ENCODE measurements at regions not wholly inside any gene's neighbourhood (a gene's known extent, or its start where the extent isn't known, plus 50 kb on each side); places are given as distances from the start of the nearest gene placed in this dataset.

DNA sequence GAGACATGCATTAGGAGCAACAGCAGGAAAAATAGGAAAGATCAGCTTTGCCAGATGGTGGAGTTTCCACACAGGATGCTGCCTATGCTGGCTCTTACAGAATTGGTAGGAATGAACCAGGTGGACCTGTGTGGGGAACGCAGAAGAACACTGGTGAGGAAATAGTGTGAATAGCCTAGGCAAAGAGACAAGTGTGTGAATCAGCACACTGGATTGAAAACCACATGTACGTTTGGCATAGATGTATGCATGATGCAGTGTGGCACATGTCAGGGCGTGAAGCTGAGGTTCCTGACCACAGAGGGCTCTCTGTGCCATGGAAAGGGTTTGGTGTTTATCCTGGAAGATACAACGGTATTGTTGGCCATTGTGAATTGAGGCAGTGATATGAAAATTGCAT is 156.5 kb upstream of the SLC10A2 start:
- 79 to 85% methylated on average over 4 of the region's 4 CpGs for WGBS, 2 donors
- intact Hi-C loops (cut with DNase I) = no loop called here
- no peaks in the 10 kb centered on the region for H3K4me1 ChIP-seq
- DNase-seq (no peak), ATAC-seq (no peak)
- no peaks in the 10 kb centered on the region for H3K9me3 ChIP-seq
- H3K4me3 ChIP-seq = no peak overlapping the region
- no peaks in the 10 kb centered on the region for H3K36me3 ChIP-seq
- H3K27me3 ChIP-seq = no peaks in the 10 kb centered on the region
- no peak overlapping the region for H3K27ac ChIP-seq
- TF ChIP-seq, protein P1, sequence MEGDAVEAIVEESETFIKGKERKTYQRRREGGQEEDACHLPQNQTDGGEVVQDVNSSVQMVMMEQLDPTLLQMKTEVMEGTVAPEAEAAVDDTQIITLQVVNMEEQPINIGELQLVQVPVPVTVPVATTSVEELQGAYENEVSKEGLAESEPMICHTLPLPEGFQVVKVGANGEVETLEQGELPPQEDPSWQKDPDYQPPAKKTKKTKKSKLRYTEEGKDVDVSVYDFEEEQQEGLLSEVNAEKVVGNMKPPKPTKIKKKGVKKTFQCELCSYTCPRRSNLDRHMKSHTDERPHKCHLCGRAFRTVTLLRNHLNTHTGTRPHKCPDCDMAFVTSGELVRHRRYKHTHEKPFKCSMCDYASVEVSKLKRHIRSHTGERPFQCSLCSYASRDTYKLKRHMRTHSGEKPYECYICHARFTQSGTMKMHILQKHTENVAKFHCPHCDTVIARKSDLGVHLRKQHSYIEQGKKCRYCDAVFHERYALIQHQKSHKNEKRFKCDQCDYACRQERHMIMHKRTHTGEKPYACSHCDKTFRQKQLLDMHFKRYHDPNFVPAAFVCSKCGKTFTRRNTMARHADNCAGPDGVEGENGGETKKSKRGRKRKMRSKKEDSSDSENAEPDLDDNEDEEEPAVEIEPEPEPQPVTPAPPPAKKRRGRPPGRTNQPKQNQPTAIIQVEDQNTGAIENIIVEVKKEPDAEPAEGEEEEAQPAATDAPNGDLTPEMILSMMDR (IDR thresholded peaks at IDR 0.05) = no peak

DNA sequence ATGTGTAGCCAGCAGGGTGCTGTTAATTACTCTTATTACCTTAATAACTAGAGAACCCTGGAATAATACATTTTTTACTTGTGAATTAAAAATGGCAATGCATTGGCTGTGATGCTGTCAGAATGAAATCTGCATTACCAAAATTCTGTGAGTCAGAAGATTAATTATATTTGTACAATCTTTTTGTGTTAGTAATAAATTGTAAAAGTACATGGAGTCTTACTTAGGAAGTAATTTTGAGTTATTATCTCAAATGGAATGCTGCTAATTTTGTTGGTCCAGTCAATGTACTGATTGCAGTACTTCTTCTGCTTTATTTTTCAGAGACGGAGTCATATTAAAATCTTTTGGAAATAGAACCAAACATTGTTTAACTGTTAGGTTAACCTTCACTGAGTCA is 152.0 kb upstream of the SLC10A2 start:
- Histone ChIP-seq H3K9me3 (no peaks in the 10 kb centered on the region), H3K27me3 (no peaks in the 10 kb centered on the region), H3K4me1 (no peaks in the 10 kb centered on the region), H3K4me3 (no peak overlapping the region), H3K27ac (no peak overlapping the region), H3K36me3 (no peaks in the 10 kb centered on the region)
- TF ChIP-seq, protein P1 (IDR thresholded peaks at IDR 0.05) = no peak
- no peak for ATAC-seq
- intact Hi-C loops (cut with DNase I) = no loop called here
- no peak for DNase-seq
- WGBS, 2 donors = 71 to 88% methylated on average over 1 of the region's 1 CpG

DNA sequence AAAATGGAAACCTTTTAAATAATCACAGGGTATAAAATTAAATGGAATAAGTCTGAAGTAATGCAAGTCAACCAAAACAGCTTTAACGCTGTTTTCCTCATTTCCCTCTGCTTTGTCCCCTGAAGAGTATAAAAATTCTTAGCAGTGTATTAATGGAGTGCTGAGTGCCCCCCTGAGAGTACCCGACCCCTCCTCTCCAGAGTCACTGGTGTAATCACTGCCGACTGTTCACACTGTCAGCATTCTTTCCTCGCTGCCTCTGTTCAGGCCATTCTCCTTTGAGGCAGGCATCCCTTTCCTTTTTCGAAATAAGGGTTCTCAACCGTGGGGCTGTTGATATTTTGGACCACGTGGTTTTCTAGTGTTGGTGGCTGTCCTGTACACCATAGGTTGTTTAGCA is 146.9 kb upstream of the SLC10A2 start:
- H3K27me3 ChIP-seq = no peaks in the 10 kb centered on the region

DNA sequence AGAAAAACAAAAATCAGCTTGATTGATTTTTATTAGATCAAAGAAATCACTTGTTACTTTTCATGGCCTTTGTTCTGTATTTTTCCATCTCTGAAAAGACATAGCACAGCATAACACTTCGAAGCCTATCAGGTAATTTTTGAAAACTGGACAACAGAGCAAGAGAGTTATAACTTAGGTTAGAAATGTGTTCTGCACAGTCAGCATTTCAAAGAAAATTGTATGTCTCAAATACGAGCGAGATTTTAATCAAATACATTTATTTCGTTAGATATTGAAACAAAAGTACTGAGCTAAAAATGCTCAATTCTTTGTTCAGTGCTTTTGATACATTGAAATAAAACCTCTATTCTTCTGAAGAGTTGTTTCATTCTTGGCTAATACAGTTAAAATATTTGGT is 144.1 kb upstream of the SLC10A2 start:
- H3K4me3 ChIP-seq = no peak overlapping the region
- no peaks in the 10 kb centered on the region for H3K4me1 ChIP-seq
- WGBS, 2 donors = 81 to 90% methylated on average over 4 of the region's 4 CpGs
- no peaks in the 10 kb centered on the region for H3K27me3 ChIP-seq
- TF ChIP-seq, protein P1 (IDR thresholded peaks at IDR 0.05) = no peak
- ATAC-seq = no peak
- no peaks in the 10 kb centered on the region for H3K36me3 ChIP-seq
- DNase-seq = no peak
- H3K9me3 ChIP-seq = no peaks in the 10 kb centered on the region
- H3K27ac ChIP-seq = no peak overlapping the region
- intact Hi-C loops (cut with DNase I) = no loop called here

More for the DNA sequence above, 146.9 kb upstream of the SLC10A2 start:
- no peaks in the 10 kb centered on the region for H3K4me1 ChIP-seq
- H3K36me3 ChIP-seq = no peaks in the 10 kb centered on the region
- no peak overlapping the region for H3K27ac ChIP-seq
- TF ChIP-seq, protein P1 (IDR thresholded peaks at IDR 0.05) = no peak
- intact Hi-C loops (cut with DNase I) = no loop called here
- ATAC-seq = no peak
- no peak for DNase-seq
- no peak overlapping the region for H3K4me3 ChIP-seq
- H3K9me3 ChIP-seq = no peaks in the 10 kb centered on the region
- WGBS, 2 donors = 45% methylated on average over 7 of the region's 7 CpGs
